Ramos (cell line): ENCODE measurements at regions not wholly inside any gene's neighbourhood (a gene's known extent, or its start where the extent isn't known, plus 50 kb on each side); places are given as distances from the start of the nearest gene placed in this dataset.

ENCODE experiments used
- in situ Hi-C: fragments of 300-500 bp; cut with MboI; formaldehyde crosslinking; loops from one replicate; pipeline ENCODE4 v1.14.3; 2022; ENCODE audit warnings: low sequenced_read_pairs; ENCODE audit not compliant: unreplicated experiment

DNA sequence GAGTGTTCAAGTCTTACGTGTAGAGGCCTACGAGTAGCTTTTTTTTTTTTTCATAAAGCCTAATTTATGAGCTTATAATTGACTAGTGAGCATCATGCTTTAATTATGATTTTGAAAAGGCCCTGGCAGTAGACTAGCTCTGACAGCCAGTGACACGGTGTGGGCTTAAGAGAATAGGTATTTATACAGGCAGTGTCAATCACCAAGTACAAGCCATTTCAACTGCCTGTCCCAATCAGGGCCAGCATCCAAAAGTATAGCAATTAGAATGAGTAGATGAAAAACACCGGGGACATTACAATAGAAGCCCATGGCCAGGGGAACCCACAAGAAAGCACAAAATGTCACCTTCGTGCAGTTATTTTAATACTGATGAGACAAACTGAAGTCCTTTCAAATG, 552.8 kb downstream of the CAAP1 start:
- in situ Hi-C loops, result no loop called here

DNA sequence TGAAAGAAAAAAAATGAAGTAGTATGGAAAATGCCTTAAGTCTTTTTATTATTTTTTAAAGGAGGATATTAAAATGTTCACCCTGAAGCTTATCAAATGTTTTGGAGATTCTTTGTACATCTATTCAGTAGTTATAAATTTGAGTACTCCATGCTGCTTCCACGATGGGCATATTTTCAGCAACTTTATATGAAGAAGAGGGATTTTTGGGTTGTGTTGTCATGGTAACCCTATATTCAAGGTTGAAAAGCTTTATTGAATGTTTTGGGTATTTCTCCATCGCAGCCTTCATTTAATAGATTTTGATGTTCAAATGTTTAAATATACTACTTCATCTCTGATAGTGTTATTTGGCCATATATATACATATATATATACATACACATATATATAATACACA, 557.5 kb downstream of the CAAP1 start:
- in situ Hi-C loops, result no loop called here

DNA sequence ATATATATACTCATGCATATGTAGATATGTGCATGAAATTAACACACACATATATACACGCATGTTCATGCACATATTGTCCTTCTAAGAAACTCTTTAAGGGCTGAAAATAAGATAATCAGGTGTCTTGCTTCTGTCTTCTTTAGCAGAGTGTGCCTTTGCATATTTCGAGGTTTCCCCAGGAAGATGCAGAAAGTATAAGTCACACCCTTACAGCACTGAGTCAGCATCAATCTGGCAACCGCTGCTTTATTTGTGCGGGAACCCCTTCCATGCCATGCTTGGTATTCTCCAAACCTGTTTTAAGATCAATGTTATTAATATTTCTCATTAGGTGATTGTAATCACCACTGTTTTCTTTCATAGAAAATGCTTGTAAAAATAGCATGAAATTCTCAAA, 557.9 kb downstream of the CAAP1 start:
- in situ Hi-C loops, result no loop called here

DNA sequence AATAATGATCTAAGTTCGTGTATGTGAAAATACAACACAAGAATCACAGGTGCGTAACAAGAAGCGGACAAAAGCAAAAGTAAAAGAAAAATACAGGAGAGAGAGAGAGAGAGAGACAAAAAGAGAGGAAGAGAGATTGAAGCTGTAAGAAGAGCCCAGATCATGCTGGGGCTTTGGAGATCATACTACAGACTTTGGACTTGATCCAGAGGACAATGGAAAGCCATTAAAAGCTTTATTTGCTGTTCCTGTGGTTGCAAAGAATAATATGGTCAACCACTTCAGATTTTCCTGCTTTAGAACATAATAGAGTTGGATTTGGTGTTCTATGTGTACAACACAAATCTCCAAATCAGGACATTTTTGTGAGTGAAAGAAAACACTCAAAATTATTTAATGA, 561.4 kb downstream of the CAAP1 start:
- in situ Hi-C loops, result no loop called here

DNA sequence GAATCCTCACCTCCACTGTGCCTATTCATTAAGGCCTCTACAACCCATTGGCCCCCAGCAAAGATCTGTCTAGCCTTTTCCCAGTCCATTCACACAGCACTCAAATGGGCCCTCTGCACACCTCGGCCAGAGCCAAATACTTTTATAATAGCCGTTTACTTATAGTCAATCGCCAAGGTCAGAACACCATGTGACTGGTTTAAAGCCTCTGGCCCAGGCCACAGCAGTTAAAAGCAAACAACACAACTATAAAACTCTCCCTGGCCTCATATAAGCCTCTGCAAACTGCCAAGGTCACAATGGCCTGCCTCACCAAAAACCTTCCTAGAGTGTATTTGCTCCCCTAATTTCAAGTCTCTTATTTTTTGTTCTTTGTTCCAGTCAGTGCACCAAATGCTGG, 562.6 kb downstream of the CAAP1 start:
- in situ Hi-C loops, result loop anchor here (10.0 kb wide), 1 partner anchor 365 kb away; no protein-coding TSS in a partner anchor

DNA sequence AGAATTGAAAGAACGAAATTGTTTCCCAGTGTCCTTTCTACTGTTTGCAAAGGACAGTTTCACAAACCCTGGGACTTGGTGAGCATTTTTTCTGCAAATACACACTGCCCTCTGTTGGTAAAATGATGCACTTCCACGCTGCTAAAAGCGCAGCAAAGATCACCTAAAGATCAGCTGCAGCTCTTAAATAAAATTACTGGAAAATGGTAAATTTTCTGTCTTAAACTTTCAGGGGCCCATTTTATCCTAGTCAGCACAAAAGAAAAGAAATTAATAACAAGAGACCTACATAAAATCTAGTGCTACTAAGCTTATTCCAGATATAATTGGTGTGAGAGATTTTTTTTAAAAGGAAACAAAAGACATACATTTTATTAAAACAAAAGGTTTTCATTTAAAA, 566.0 kb downstream of the CAAP1 start:
- in situ Hi-C loops, result loop anchor here (10.0 kb wide), 1 partner anchor 362 kb away; no protein-coding TSS in a partner anchor

DNA sequence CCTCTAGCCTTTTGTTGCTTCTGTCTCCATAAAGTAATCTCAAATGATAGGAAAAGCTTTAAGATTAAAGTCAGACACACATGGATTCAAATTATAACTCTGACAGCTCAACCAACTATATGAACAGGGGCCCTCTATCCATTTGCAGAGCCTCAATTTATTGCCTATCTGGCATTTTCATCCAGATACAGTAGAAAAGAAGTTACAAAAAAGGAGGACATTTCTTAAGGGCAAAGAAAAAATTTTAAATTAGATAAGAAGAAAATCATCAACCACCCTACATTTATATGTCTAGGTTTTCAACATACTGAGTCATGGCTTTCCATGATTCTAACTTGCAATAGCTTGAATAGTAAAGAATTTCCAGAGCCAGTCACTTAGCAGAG, 567.2 kb downstream of the CAAP1 start:
- in situ Hi-C loops, result loop anchor here (10.0 kb wide), 1 partner anchor 361 kb away; no protein-coding TSS in a partner anchor

DNA sequence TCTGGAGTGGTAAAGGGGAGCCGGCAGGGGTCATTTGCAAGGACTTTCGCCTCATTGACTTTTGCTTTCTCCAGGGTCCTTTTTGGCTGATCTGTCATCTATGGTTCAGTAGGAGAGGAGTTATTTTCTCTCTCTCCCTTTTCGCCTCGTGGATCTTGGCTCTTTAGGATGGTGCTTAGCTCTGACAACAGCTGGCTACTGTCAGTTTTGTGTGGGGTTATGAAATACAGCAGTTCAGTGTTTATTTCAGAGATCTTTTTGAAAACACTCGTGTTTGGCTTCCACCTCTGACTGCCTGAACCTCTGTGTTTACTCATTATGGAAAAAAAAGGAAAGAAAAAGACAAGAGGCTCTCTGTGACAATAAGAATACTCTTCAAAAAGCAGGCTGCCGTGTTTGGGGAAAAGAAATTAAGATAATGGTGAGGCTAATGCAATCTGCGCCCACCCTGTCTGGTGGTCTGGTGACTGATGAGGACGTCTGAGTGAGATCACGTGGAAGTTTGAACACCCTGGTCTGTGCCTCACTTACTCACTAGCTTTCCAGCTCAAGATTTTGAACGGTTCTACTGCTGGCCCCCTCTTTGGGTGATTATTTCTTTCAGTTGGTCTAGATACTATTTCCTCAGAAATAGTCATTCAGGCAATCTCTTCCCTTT, 567.7 kb downstream of the CAAP1 start:
- in situ Hi-C loops, result loop anchor here (10.0 kb wide), 1 partner anchor 360 kb away; no protein-coding TSS in a partner anchor

DNA sequence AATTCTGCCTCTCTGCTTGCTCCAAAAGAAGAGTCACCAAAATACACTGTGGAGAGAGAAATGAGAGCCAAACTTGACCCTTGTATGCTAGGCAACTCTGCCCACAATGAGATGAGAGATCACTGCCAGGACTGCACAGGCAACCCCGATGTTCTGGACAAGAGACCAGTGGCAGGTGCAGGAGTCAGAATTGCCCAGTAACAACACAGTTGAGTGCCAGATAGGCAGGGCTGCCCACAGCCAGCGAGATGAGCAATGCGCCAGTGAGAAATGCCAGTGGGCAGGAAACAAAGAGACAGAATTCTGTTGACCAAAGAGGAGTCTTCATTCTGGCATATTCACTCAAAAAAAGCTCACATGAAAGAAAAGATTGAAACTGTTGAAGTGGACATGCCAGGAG, 570.7 kb downstream of the CAAP1 start:
- in situ Hi-C loops, result loop anchor here (10.0 kb wide), 1 partner anchor 357 kb away; no protein-coding TSS in a partner anchor

DNA sequence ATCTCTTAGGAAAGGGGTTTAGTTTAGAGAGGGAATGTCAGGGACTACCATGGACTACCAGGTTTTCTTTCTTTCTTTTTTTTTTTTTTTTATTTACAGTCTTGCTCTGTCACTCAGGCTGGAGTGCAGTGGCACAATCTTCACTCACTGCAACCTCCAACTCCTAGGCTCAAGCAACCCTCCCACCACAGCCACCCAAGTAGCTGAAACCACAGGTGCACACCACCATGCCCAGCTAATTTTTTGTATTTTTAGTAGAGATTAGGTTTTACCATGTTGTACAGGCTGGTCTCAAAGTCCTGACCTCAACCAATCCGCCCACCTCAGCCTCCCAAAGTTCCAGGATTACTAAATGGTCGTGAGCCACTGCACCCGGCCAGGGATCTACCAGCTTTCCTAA, 572.7 kb downstream of the CAAP1 start:
- in situ Hi-C loops, result loop anchor here (10.0 kb wide), 1 partner anchor 355 kb away; no protein-coding TSS in a partner anchor

DNA sequence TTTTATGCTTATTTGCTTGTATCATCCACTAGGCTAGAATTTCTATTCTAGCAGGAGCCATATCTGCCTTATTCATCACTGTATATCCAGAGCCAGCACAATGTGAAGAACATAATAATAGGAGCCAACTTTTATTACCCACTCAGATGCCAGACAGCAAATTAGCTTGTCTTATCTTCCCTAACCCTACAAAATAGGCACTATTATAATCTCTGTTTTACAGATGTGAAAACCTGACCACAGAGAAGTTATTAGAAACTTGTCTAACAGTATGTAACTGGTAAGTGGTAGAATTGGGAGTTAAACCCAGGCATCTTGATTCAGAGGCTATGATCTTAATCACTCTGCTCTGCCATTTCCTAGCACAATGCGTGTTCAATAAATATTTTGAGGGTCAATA, 579.5 kb downstream of the CAAP1 start:
- in situ Hi-C loops, result no loop called here

DNA sequence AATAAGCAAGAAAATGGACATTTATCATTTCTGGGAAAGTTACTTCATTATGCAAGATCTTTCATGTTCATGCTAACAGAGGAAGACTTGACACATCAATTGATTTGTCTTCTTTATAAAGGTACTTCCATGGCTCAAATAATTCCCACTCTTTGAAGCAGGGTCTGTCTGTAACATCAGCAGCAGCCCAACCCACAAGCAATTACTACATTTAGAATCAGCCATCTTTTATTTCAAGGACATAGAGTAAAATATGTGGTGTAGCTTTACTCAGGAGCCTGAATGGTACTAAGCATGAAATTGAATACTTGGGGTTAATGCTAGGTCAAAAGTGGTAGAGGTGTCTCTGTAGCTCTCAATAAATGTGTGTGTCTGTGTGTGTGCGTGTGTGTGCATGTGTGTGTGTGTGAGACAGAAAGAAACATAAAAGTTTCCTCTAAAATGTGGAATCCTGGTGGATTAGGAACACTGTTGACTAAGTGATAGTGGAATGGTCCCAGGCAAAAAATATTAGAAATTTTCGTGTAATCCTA, 581.1 kb downstream of the CAAP1 start:
- in situ Hi-C loops, result no loop called here

DNA sequence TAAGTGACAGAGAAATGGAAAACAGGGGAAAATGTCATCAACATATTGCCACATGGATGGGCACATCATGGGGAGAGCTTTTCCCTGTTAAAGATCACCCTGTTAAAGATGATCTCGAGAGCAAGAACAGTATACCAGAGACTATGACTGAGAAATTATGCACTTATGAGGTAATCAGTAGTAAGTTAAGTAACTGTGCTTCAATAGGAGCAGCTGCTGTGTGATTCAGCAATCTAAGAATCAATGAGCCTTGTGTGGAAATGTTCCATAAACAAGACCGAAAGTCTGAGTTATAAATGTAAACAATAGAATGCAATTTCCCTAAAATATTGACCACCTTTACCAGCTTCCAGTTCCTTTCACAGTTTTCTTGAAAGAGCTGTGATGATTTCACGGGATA, 582.3 kb downstream of the CAAP1 start:
- in situ Hi-C loops, result no loop called here

DNA sequence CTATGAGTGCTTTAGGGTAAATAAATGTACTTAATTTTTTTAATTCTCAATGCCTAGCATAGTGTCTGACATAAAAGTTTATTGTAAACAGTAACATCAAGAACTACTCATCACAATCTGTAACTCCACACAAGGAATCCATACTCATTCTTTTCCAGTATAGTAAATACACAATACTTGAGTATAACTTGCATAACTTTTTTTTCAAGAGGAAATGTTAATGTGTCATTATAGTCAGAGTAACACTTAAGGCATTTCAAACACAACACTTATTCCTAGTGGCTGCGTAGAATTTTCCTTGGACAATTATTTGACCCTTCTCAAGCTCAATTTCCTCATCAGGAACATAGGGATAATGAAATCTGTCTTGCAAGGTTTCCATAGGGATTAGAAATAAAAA, 584.3 kb downstream of the CAAP1 start:
- in situ Hi-C loops, result no loop called here

DNA sequence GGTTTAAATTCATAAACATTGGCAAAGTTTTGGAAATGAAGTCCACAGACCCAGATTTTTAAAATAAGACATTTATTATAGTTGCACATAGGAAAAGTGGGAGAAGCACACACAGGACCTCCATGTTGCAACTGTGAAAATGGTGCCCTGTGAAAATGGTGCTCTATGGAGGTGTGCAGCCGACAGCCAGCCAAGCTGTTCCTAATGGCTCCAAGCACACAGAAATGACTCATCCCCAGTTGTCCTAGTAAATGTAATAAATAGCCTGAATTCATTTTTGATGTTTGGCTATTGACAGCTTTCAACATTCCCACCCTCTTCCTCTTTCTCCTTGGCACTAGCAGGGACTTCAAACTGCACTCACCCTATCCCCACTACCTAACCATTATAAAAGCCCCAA, 590.9 kb downstream of the CAAP1 start:
- in situ Hi-C loops, result no loop called here

DNA sequence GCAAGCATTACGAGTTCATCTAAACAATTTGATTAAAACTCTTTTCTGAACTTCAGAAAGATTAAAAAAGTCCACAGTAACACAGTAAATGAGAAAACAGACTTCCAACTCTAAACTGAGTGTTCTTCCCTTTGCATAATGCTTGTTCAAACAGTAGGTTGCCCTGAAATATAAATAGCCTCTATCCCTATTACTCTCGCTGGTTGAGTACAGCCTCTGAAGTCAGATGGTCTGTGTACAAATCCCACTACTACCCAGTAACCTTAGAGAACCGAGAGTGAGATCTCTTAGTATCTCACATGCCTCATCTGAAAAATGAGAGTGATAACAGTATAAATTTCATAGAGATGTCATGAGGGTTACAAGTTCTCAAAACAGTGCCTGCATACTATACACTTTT, 591.6 kb downstream of the CAAP1 start:
- in situ Hi-C loops, result no loop called here

DNA sequence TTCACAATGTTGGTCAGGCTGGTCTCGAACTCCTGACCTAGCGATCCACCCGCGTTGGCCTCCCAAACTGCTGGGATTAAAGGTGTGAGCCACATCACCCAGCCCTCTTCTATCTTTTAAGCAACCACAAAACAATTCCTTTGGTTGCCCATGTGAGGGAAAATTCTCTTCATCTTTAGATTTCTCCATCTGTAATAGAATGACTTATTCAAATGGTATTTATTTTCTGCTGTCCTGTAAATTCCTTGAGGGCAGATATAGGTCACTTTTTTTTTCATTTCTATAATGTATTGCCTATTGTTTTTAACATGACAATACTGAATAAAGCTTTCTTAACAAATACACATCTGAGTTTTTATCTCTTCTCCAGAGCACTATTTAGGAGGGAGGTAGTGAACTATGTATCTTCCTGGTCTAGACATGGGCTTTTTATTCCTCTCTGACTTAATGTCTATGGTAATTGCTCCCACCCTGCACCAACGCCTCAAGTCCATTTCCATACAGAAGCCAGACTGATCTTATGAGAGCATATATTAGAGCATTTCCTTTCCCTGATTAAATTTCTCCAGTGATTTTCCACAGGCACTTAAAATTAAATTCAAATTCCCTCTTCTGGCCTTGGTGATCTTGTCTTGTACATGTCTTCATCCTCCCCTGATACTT, 595.6 kb downstream of the CAAP1 start:
- in situ Hi-C loops, result no loop called here

DNA sequence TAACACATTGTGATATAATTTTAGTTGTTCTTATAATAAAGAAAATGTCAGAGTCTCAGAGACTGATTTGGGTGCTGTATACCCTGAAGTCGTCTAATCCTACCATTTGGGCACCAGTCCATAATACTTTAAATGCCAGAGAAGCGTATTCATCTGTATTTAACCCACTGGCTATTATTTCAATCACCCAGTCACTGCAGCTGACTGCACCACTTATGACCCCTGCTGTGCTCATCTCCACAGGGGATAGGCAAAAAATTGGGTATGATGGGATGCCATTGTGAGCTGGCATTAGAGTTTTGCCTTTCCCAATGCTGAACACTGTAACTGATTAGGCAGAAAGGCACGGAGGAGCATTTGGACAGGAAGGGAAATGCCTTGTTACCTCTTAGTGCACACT, 599.7 kb downstream of the CAAP1 start:
- in situ Hi-C loops, result no loop called here

DNA sequence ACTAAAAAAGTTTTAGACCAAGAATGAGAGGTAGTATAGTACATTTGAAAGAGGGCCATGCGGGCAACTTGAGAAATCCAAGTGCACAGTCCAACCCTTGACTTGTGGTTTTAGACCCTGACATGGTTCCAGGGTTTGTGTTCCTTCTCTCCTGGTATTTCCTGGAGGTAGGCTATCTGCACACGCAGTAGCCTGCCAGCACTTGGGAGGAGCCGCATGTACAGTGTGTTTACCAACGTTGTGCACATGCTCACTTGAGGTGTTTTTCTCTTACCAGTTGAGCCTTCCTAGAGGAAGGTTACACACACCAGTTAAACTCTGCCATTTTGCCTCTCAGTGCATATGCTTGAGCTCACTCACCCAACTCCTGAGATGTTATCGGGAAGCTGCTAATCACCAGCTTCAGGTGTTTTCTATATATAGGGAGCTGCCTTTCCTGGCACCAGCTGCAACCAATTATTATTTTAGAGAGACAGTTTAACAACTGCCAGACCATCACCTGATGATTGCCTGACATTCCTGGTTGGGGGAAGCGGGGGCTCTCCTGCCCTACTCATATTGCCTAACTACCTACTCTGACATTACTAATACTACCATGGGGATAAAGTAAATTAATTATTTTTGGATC, 593.4 kb upstream of the TUSC1 start:
- in situ Hi-C loops, result no loop called here

DNA sequence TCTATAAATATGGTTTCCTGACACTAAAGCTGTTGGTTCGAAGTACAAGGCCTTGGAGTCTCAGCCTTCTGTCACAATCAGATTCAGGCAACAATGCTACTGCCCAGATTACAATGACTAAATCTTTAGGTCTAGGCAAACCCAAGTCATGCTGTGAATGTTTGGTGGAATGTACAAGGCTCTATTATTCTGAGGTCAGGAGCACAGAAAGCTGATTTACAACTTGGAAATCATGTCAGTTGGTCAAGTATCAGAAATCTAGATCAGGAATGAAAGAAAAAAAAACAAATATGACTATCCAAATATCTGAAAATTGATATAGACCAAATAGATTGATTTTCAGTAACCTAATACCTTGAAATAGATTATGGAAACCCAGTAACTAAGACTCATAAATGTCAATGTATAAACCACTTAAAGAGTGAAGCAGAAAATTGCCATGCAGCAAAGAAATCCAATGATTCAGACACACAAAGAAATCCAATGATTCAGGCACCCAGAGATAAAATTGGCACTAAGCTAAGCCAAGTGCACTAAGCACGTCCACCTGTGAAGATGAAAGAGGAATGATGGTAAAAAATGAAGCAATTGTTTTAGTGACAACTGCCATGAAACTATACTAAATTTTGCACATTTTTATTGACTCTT, 588.0 kb upstream of the TUSC1 start:
- in situ Hi-C loops, result no loop called here
